GM12878 (cell line): ENCODE measurements at regions not wholly inside any gene's neighbourhood (a gene's known extent, or its start where the extent isn't known, plus 50 kb on each side); places are given as distances from the start of the nearest gene placed in this dataset.
A peak's percentile ranks its signal among the peaks of the same experiment; 100 is the strongest.

Source experiments
- ASH2L ChIP-seq: fragments of 300-600, 200-600 bp; sonication (generic); IDR thresholded peaks from 2 replicates; pipeline ENCODE4 v1.6.1; 2017; ENCODE audit warnings: low read depth, mild to moderate bottlenecking, borderline replicate concordance
- ATF7 ChIP-seq: fragments of 450-650 bp; IDR thresholded peaks from 2 replicates; pipeline ENCODE4 v1.6.1; 2016; ENCODE audit warnings: low read depth, mild to moderate bottlenecking
- CTCF ChIP-seq, 3 experiments: IDR thresholded peaks in 2 of 3; conservative IDR thresholded peaks in 1 of 3; 2 replicates each; pipeline ENCODE4 v1.5.1; 2011; ENCODE audit warnings: low read depth in 3 of 3, low read length in 3 of 3, mild to moderate bottlenecking in 3 of 3, control low read depth in 2 of 3, moderate library complexity in 2 of 3, inconsistent platforms in 1 of 3, mixed read lengths in 1 of 3; ENCODE audit not compliant: control insufficient read depth in 2 of 3, insufficient read depth in 1 of 3; ENCODE audit errors: extremely low read depth in 1 of 3
- EGR1 ChIP-seq, 2 experiments: IDR thresholded peaks; 1 replicate in 1 of 2; 2 replicates in 1 of 2; pipeline ENCODE4 v1.6.1; 2011 to 2012; ENCODE audit warnings: low read depth in 2 of 2, low read length in 2 of 2, borderline replicate concordance in 1 of 2, mild to moderate bottlenecking in 1 of 2, moderate library complexity in 1 of 2
- ELK1 ChIP-seq: IDR thresholded peaks from 2 replicates; pipeline ENCODE4 v1.6.1; 2012; ENCODE audit warnings: low read depth, low read length, improper control_type of control experiment
- FOS ChIP-seq: IDR thresholded peaks from 3 replicates; pipeline ENCODE4 v1.6.1; 2011; ENCODE audit warnings: borderline replicate concordance; ENCODE audit not compliant: insufficient read length; ENCODE audit errors: extremely low read depth
- HDGF ChIP-seq: fragments of 450-650 bp; IDR thresholded peaks from 2 replicates; pipeline ENCODE4 v1.6.1; 2016; ENCODE audit warnings: antibody characterized with exemption
- HSF1 ChIP-seq: fragments of 150-350 bp; IDR thresholded peaks from 2 replicates; pipeline ENCODE4 v1.6.1; 2014; ENCODE audit warnings: mild to moderate bottlenecking, low read depth, low read length
- IRF4 ChIP-seq: IDR thresholded peaks from 2 replicates; pipeline ENCODE4 v1.6.1; 2011; ENCODE audit warnings: low read depth, low read length
- IRF5 ChIP-seq: fragments of 450-650 bp; IDR thresholded peaks from 2 replicates; pipeline ENCODE4 v1.6.1; 2017; ENCODE audit warnings: borderline replicate concordance
- JUND ChIP-seq: IDR thresholded peaks from 2 replicates; pipeline ENCODE4 v1.6.1; 2012; ENCODE audit warnings: low read depth, mild to moderate bottlenecking, low read length, improper control_type of control experiment, moderate library complexity
- KAT2A ChIP-seq: conservative IDR thresholded peaks from 2 replicates; pipeline ENCODE4 v1.6.1; 2011; ENCODE audit warnings: low read depth, low read length; ENCODE audit not compliant: control insufficient read depth
- MEF2A ChIP-seq: IDR thresholded peaks from 2 replicates; pipeline ENCODE4 v1.6.1; 2011; ENCODE audit warnings: low read depth, mild to moderate bottlenecking, low read length, moderate library complexity; ENCODE audit not compliant: insufficient read depth
- MTA2 ChIP-seq: fragments of 450-650 bp; IDR thresholded peaks from 2 replicates; pipeline ENCODE4 v1.6.1; 2016; ENCODE audit warnings: low read depth, mild to moderate bottlenecking, moderate library complexity
- NR2C2 ChIP-seq: IDR thresholded peaks from 2 replicates; pipeline ENCODE4 v1.6.1; 2011; ENCODE audit warnings: borderline replicate concordance, low read depth; ENCODE audit not compliant: control insufficient read depth, insufficient read length
- PKNOX1 ChIP-seq: fragments of 450-650 bp; IDR thresholded peaks from 2 replicates; pipeline ENCODE4 v1.6.1; 2016; ENCODE audit warnings: mild to moderate bottlenecking
- POU2F2 ChIP-seq: IDR thresholded peaks from 3 replicates; pipeline ENCODE4 v1.6.1; 2011; ENCODE audit warnings: low read depth, mild to moderate bottlenecking, low read length, borderline replicate concordance
- RAD21 ChIP-seq: IDR thresholded peaks from 2 replicates; pipeline ENCODE4 v1.6.1; 2011; ENCODE audit warnings: mild to moderate bottlenecking, low read depth, low read length, moderate library complexity; ENCODE audit not compliant: insufficient read depth
- SMARCA5 ChIP-seq: fragments of 450-650 bp; IDR thresholded peaks from 2 replicates; pipeline ENCODE4 v1.6.1; 2017; ENCODE audit warnings: mild to moderate bottlenecking
- STAT1 ChIP-seq: fragments of 450-650 bp; conservative IDR thresholded peaks from 2 replicates; pipeline ENCODE4 v1.6.1; 2014; ENCODE audit warnings: antibody characterized with exemption, mild to moderate bottlenecking
- STAT3 ChIP-seq: IDR thresholded peaks from 2 replicates; pipeline ENCODE4 v1.6.1; 2011; ENCODE audit warnings: low read depth, low read length, improper control_type of control experiment
- SUPT20H ChIP-seq: IDR thresholded peaks from 2 replicates; pipeline ENCODE4 v1.6.1; 2011; ENCODE audit warnings: low read depth, mild to moderate bottlenecking, low read length, moderate library complexity, borderline replicate concordance; ENCODE audit not compliant: control insufficient read depth
- ZNF274 ChIP-seq: IDR thresholded peaks from one replicate; pipeline ENCODE4 v1.8.0; 2011; ENCODE audit not compliant: insufficient read length, insufficient read depth
- ZNF622 ChIP-seq: fragments of 450-650 bp; IDR thresholded peaks from 2 replicates; pipeline ENCODE4 v1.6.1; 2017; ENCODE audit warnings: mild to moderate bottlenecking, inconsistent platforms

GRCh38 chr4:85127653-85128052 is 161.2 kb upstream of the WDFY3 start (continued):
- TF ChIP-seq ZNF622 (no peak), HSF1 (no peak), JUND (no peak), ASH2L (no peak), RAD21 (0 out of 2 replicates have a peak, but pooled peaks have one; percentile 17), POU2F2 (no peak), SUPT20H (no peak), IRF4 (no peak), MEF2A (no peak), EGR1 (IDR thresholded peaks at IDR 0.05; ENCODE audit: borderline replicate concordance in 1 of 2, low read depth in 2 of 2, low read length in 2 of 2) (no peak), NR2C2 (no peak), SMARCA5 (no peak), HDGF (no peak), MTA2 (no peak), ELK1 (no peak), STAT3 (no peak), ATF7 (no peak), IRF5 (no peak), ZNF274 (no peak), CTCF (IDR thresholded peaks at IDR 0.05 in 2 of 3, conservative IDR thresholded peaks at IDR 0.05 in 1 of 3; ENCODE audit: control insufficient read depth in 2 of 3, extremely low read depth in 1 of 3, insufficient read depth in 1 of 3, low read depth in 3 of 3, low read length in 3 of 3) (peak; percentile 30 to 56 (median 33); a peak in 5 of 6 replicates), PKNOX1 (no peak), STAT1 (no peak), FOS (no peak), KAT2A (no peak)
